Osteoblast (primary cell): ENCODE measurements at regions not wholly inside any gene's neighbourhood (a gene's known extent, or its start where the extent isn't known, plus 50 kb on each side); places are given as distances from the start of the nearest gene placed in this dataset.

Experiments
- DNase-seq: peaks from one replicate; pipeline ENCODE4 v3.0.0; 2011; ENCODE audit warnings: low spot score, mixed read lengths; ENCODE audit not compliant: insufficient read length; ENCODE audit errors: missing footprints
- H2AFZ ChIP-seq: 2 replicates; pipeline ENCODE4 v1.6.0; 2011; ENCODE audit warnings: mild to moderate bottlenecking, low read length
- H3K27ac ChIP-seq: 2 replicates; pipeline ENCODE4 v1.5.1; 2011; ENCODE audit warnings: mild to moderate bottlenecking, low read depth, low read length, moderate library complexity
- H3K27me3 ChIP-seq: 2 replicates; pipeline ENCODE4 v1.6.0; 2012; ENCODE audit warnings: mild to moderate bottlenecking, control low read depth, inconsistent platforms, low read length, moderate library complexity; ENCODE audit not compliant: insufficient read depth
- H3K36me3 ChIP-seq: 2 replicates; pipeline ENCODE4 v1.5.1; 2011; ENCODE audit warnings: mild to moderate bottlenecking, low read length, control low read depth, moderate library complexity; ENCODE audit not compliant: insufficient read depth
- H3K4me1 ChIP-seq: 2 replicates; pipeline ENCODE4 v1.5.1; 2011; ENCODE audit warnings: mild to moderate bottlenecking, low read length, control low read depth, moderate library complexity; ENCODE audit not compliant: insufficient read depth
- H3K4me2 ChIP-seq: 2 replicates; pipeline ENCODE4 v1.6.0; 2011; ENCODE audit warnings: mild to moderate bottlenecking, low read length; ENCODE audit not compliant: insufficient read depth
- H3K4me3 ChIP-seq: fragments of 200-600 bp; sonication (generic); 3 replicates; pipeline ENCODE4 v1.5.1; 2012; ENCODE audit warnings: mild to moderate bottlenecking, low read length, inconsistent platforms; ENCODE audit not compliant: insufficient read depth
- H3K79me2 ChIP-seq: 2 replicates; pipeline ENCODE4 v1.6.0; 2012; ENCODE audit warnings: mild to moderate bottlenecking, low read length, control low read depth, inconsistent platforms; ENCODE audit not compliant: insufficient read depth
- H3K9me3 ChIP-seq: 2 replicates; pipeline ENCODE4 v1.5.1; 2011; ENCODE audit warnings: low read depth, low read length, control low read depth
- H4K20me1 ChIP-seq: 2 replicates; pipeline ENCODE4 v1.6.0; 2012; ENCODE audit warnings: mild to moderate bottlenecking, low read length, control low read depth; ENCODE audit not compliant: insufficient read depth
- TF ChIP-seq, protein P1 (sequence below): IDR thresholded peaks from 2 replicates; pipeline ENCODE4 v1.5.1; 2011; ENCODE audit warnings: mild to moderate bottlenecking, low read depth, low read length, moderate library complexity; ENCODE audit errors: extremely low read depth

DNA sequence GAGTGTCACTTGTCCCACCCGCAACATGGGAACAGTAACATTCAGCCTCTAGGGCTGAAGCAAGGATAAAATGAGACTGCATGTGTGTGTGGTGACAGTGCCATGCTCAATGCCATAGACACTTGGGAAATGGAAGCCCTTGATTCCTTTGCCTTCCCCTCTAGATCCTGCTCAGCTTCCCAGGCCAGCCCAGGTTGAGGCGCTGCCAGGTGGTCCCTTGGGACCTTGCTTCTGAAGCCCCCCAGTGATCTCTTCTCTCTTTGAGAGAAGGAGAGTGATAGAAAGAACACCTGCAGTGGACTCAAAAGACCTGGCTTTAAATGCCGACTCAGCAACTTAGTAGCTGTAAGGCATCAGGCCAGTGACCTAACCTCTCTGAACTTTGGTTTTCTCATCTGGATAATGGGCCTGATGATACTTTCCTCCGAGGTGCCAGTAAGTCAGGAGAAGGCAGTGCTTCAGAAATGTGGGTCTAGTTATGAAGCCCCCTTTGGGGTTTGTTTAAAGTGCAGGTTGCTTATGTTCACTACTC, 144.5 kb downstream of the RPLP1 start:
- Histone ChIP-seq H3K79me2 (no peaks in the 10 kb centered on the region), H2AFZ (no peak overlapping the region), H3K27me3 (peaks cover 60% of the 10 kb centered on the region), H3K4me3 (no peak overlapping the region), H3K9me3 (no peaks in the 10 kb centered on the region), H4K20me1 (no peaks in the 10 kb centered on the region), H3K4me1 (peaks cover 13% of the 10 kb centered on the region), H3K27ac (no peak overlapping the region), H3K4me2 (no peak overlapping the region), H3K36me3 (no peaks in the 10 kb centered on the region)
- TF ChIP-seq, protein P1, sequence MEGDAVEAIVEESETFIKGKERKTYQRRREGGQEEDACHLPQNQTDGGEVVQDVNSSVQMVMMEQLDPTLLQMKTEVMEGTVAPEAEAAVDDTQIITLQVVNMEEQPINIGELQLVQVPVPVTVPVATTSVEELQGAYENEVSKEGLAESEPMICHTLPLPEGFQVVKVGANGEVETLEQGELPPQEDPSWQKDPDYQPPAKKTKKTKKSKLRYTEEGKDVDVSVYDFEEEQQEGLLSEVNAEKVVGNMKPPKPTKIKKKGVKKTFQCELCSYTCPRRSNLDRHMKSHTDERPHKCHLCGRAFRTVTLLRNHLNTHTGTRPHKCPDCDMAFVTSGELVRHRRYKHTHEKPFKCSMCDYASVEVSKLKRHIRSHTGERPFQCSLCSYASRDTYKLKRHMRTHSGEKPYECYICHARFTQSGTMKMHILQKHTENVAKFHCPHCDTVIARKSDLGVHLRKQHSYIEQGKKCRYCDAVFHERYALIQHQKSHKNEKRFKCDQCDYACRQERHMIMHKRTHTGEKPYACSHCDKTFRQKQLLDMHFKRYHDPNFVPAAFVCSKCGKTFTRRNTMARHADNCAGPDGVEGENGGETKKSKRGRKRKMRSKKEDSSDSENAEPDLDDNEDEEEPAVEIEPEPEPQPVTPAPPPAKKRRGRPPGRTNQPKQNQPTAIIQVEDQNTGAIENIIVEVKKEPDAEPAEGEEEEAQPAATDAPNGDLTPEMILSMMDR: no peak
- DNase-seq: no peak

DNA sequence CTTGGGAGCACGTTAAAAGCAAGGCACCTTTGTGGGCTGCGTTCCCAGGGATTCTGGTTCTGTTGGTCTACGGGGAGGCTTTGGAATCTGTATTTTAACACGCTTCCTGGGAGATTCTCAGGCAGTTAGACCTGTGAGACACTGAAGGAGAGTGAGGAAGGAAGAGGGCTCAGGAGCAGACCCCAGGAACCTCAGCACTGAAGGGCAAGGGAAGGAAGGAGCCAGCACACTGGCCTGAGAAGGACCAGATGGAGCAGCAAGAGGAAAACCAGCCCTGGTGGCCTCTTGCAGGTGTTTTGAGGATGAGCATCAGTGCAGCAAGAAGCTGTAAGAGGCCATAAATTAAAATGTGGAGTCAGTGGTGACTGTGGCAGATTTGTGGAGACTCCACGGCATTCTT, 146.7 kb downstream of the RPLP1 start:
- TF ChIP-seq, protein P1: no peak
- H3K4me3 ChIP-seq: no peak overlapping the region
- H3K4me2 ChIP-seq: no peak overlapping the region
- no peak overlapping the region for H3K27ac ChIP-seq
- peaks cover 13% of the 10 kb centered on the region for H3K4me1 ChIP-seq
- DNase-seq: no peak
- H3K9me3 ChIP-seq: no peaks in the 10 kb centered on the region
- H3K79me2 ChIP-seq: no peaks in the 10 kb centered on the region
- no peak overlapping the region for H2AFZ ChIP-seq
- H3K27me3 ChIP-seq: peaks cover 57% of the 10 kb centered on the region
- no peaks in the 10 kb centered on the region for H3K36me3 ChIP-seq
- no peaks in the 10 kb centered on the region for H4K20me1 ChIP-seq

DNA sequence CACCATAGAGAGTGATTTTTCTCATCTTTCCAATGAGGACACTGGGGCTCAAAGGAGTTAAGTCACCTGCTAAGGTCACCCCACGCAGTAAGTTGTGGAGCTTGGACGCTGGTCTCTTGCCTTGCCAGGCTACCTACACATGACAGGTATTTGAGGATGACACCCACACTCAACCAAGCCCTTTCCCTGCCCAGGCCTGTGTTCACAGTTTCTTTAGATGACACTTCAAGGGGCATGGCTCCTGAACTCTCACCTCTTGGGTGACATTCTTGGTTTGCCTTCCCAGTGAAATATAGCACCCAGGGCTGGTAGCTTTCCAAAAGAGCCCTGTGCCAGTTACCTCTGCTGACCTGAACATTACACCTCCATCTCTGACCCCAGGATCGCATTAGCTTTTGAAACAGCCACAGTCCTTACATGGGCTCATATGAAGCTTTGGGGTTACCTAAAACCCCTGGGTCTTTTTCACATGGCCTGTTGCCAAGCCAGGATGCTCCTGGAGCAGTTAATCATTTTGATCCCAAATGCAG, 148.0 kb downstream of the RPLP1 start:
- no peak overlapping the region for H2AFZ ChIP-seq
- H3K27me3 ChIP-seq: peaks cover 53% of the 10 kb centered on the region
- H3K27ac ChIP-seq: no peak overlapping the region
- no peaks in the 10 kb centered on the region for H3K9me3 ChIP-seq
- peaks cover under 1% of the 10 kb centered on the region for H3K4me1 ChIP-seq
- no peaks in the 10 kb centered on the region for H4K20me1 ChIP-seq
- no peak overlapping the region for H3K4me3 ChIP-seq
- TF ChIP-seq, protein P1: no peak
- H3K79me2 ChIP-seq: no peaks in the 10 kb centered on the region
- H3K4me2 ChIP-seq: no peak overlapping the region
- H3K36me3 ChIP-seq: no peaks in the 10 kb centered on the region
- no peak for DNase-seq

- Histone ChIP-seq H3K9me3 (no peaks in the 10 kb centered on the region), H3K27me3 (peaks cover 47% of the 10 kb centered on the region), H3K4me3 (no peak overlapping the region), H3K79me2 (no peaks in the 10 kb centered on the region), H2AFZ (no peak overlapping the region), H3K4me1 (no peaks in the 10 kb centered on the region), H4K20me1 (no peaks in the 10 kb centered on the region), H3K36me3 (no peaks in the 10 kb centered on the region), H3K27ac (no peak overlapping the region), H3K4me2 (no peak overlapping the region)
- TF ChIP-seq, protein P1: no peak
- DNase-seq: no peak
Observed at GRCh38 chr15:69601711-69602504, 149.3 kb downstream of the RPLP1 start.
